Heart left ventricle (tissue), 16 donors: ENCODE measurements at regions not wholly inside any gene's neighbourhood (a gene's known extent, or its start where the extent isn't known, plus 50 kb on each side); places are given as distances from the start of the nearest gene placed in this dataset.

ENCODE experiments used
- ATAC-seq, 4 donors: fragments of 200-7000 bp; cut with Tn5 transposase; one replicate each; pipeline ENCODE4 v1.9.1; 2020 to 2022; ENCODE audit warnings: moderate library complexity in 4 of 4, mild to moderate bottlenecking in 3 of 4, moderate number of reproducible peaks in 1 of 4
- DNase-seq, 5 donors: peaks; one replicate each; pipeline ENCODE4 v3.0.0-alpha.2; 2020
- H3K27ac ChIP-seq, 12 donors: fragments of 200-600 bp; sonication (generic) in 4 of 12; one replicate each; pipeline versions ENCODE4 v1.5.0 to v1.8.0; 2016 to 2022; ENCODE audit warnings: mild to moderate bottlenecking in 2 of 12
- H3K27me3 ChIP-seq, 9 donors: fragments of 200-600 bp; sonication (generic) in 2 of 9; one replicate each; pipeline versions ENCODE4 v1.5.1 to v1.8.0; 2016 to 2022; ENCODE audit warnings: mild to moderate bottlenecking in 3 of 9
- H3K36me3 ChIP-seq, 9 donors: fragments of 200-600 bp; sonication (generic) in 2 of 9; one replicate each; pipeline versions ENCODE4 v1.5.0 to v1.8.0; 2018 to 2022; ENCODE audit warnings: mild to moderate bottlenecking in 2 of 9
- H3K4me1 ChIP-seq, 12 donors: fragments of 200-600 bp; sonication (generic) in 4 of 12; one replicate each; pipeline versions ENCODE4 v1.5.0 to v1.8.0; 2016 to 2022; ENCODE audit warnings: mild to moderate bottlenecking in 3 of 12
- H3K4me3 ChIP-seq, 12 donors: fragments of 200-600 bp; sonication (generic) in 4 of 12; one replicate each; pipeline versions ENCODE4 v1.5.0 to v1.8.0; 2017 to 2022; ENCODE audit warnings: mild to moderate bottlenecking in 9 of 12, moderate library complexity in 4 of 12
- H3K9me3 ChIP-seq, 12 donors: fragments of 200-600 bp; sonication (generic) in 4 of 12; one replicate each; pipeline versions ENCODE4 v1.5.0 to v1.8.0; 2016 to 2022; ENCODE audit warnings: mild to moderate bottlenecking in 1 of 12
- CTCF ChIP-seq, 12 donors: fragments of 200-600 bp; sonication (generic) in 4 of 12; IDR thresholded peaks; one replicate each; pipeline versions ENCODE4 v1.5.0 to v1.8.0; 2018 to 2022; ENCODE audit warnings: antibody characterized with exemption in 12 of 12, mild to moderate bottlenecking in 5 of 12
- POLR2A ChIP-seq, 2 donors: fragments of 450-650 bp; IDR thresholded peaks; one replicate each; pipeline ENCODE4 v1.6.1; 2017; ENCODE audit warnings: antibody characterized with exemption in 2 of 2, mild to moderate bottlenecking in 2 of 2, moderate library complexity in 2 of 2
- WGBS, 4 donors: extraction: QIAGEN DNeasy Blood & Tissue Kit in 2 of 4; methylation state at CpG; one replicate each; pipeline versions ENCODE4 v1.1.5 to v1.1.7; 2013 to 2018; 5-methylcytosine and 5-hydroxymethylcytosine counted together
- intact Hi-C, 10 donors: fragments of 100-400 bp; cut with DNase I; formaldehyde crosslinking; loops; one replicate each; pipeline versions ENCODE4 v1.11.1 to v1.14.2; 2022
- donor health status: ischemic (EF 13 %, LVEDD 7.1; RV severe dilation, severe dysfunction).
- donor health status: healthy with polysubstance abuse.
- donor health status: DM: no; HTN: yes; CAD: no.
- donor health status: DM: no; HTN: no; CAD: no.
- donor health status: ischemic (EF 25% LVEDD 6.9; RV normal size, moderate dysfunction).
- donor health status: ischemic (EF 25% LVEDD 5.7; RV mildly dilated, moderate dysfunction).
- donor health status: healthy.
- donor health status: DM: yes; HTN: yes; CAD: no.
- donor health status: ischemic (EF 35%, LVEDD 5.7; RV mildly dilated, moderate dysfunction).
- donor health status: nonischemic (EF 11% LVEDD 7.7; RV severe dilation, severe dysfunction).
- donor health status: DM: yes; HTN: yes; CAD: no.
- donor health status: PGD.
- donor health status: ischemic (EF 29% LVEDD 5.4; RV normal size, mild dysfunction).
- donor health status: nonischemic (EF 23%, LVEDD 6.1; RV moderate dilation, normal function).

GRCh38 chr21:24046829-24047443 is 1560.3 kb downstream of the MRPL39 start:
- no peak for DNase-seq

DNA sequence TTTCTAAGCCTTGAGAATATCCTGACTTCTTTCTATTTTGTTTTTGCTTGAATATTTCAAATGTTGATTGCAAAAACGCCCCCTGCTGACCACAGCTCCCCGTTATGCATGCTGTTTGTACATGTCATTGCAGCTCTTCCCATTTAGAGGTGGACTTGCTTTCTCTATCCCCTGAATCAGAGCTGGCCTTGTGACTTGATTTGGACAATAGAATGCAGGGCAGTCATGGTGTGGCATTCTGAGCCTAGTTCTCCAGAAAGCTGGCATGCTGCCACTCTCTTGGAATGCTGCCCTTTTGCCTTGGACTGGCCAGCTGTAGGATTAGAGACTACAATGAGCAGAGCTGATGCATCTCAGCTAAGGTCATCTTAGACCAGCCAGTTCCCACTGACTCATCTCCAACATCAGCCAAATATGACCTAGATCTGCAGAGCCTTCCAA is 1561.5 kb downstream of the MRPL39 start:
- peak; percentile 55 to 73 (median 67) for DNase-seq
- peaks cover 0 to 7% (median 0%) of the 10 kb centered on the region in 12 donors for H3K4me1 ChIP-seq
- ATAC-seq = peak; percentile 55 to 98 (median 88)
- intact Hi-C loops = no loop called here
- H3K27ac ChIP-seq = no peak overlapping the region
- H3K27me3 ChIP-seq = no peaks in the 10 kb centered on the region
- WGBS, 4 donors = 2 to 11% (median 7%) methylated on average over 2 of the region's 2 CpGs
- TF ChIP-seq CTCF (IDR thresholded peaks at IDR 0.05) = peak in 9 of 12 donors; percentile 12 to 50 (median 36)
- TF ChIP-seq POLR2A (IDR thresholded peaks at IDR 0.05) = no peak
- H3K36me3 ChIP-seq = no peaks in the 10 kb centered on the region
- H3K9me3 ChIP-seq = no peaks in the 10 kb centered on the region
- no peak overlapping the region for H3K4me3 ChIP-seq

More at GRCh38 chr21:24046829-24047443, 1560.3 kb downstream of the MRPL39 start:
- Histone ChIP-seq H3K4me1 (peaks cover 0 to 7% (median 0%) of the 10 kb centered on the region in 12 donors), H3K27me3 (no peaks in the 10 kb centered on the region), H3K36me3 (no peaks in the 10 kb centered on the region), H3K9me3 (no peaks in the 10 kb centered on the region), H3K4me3 (no peak overlapping the region), H3K27ac (no peak overlapping the region)
- TF ChIP-seq CTCF (IDR thresholded peaks at IDR 0.05) (no peak), POLR2A (IDR thresholded peaks at IDR 0.05) (no peak)
- intact Hi-C loops = no loop called here
- ATAC-seq = no peak
- WGBS, 4 donors = 78 to 83% (median 80%) methylated on average over 6 of the region's 6 CpGs

DNA sequence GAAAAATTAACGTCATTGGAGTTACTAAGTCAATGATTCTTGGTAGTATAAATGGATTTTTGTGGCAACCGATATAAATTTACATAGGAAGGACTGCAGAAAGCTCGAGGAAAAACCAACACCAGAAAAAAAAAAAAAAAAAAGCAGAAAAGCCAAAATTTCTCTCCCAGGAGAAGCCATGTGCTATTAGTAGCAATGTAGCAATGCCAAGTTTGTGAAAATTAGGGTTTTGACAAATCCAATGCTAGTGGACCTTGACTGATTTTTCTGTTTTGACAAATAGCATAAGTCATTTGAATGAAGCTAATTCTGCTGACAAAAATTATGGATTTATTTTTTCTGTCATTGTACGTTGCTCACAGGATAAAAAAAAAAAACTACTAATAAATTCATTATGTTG is 1561.9 kb downstream of the MRPL39 start:
- H3K4me1 ChIP-seq = peaks cover 0 to 7% (median 0%) of the 10 kb centered on the region in 12 donors
- 46 to 60% (median 54%) methylated on average over 4 of the region's 4 CpGs for WGBS, 4 donors
- H3K36me3 ChIP-seq = no peaks in the 10 kb centered on the region
- DNase-seq = no peak
- ATAC-seq = no peak
- TF ChIP-seq POLR2A (IDR thresholded peaks at IDR 0.05) (no peak), CTCF (IDR thresholded peaks at IDR 0.05) (no peak)
- H3K9me3 ChIP-seq = no peaks in the 10 kb centered on the region
- intact Hi-C loops = no loop called here
- no peak overlapping the region for H3K4me3 ChIP-seq
- no peaks in the 10 kb centered on the region for H3K27me3 ChIP-seq
- H3K27ac ChIP-seq = no peak overlapping the region

- H3K36me3 ChIP-seq = no peaks in the 10 kb centered on the region
- no peak for DNase-seq
- peaks cover 0 to 7% (median 0%) of the 10 kb centered on the region in 12 donors for H3K4me1 ChIP-seq
- H3K27ac ChIP-seq = no peak overlapping the region
- intact Hi-C loops = no loop called here
- no peaks in the 10 kb centered on the region for H3K27me3 ChIP-seq
- 74 to 80% (median 77%) methylated on average over 1 of the region's 1 CpG for WGBS, 4 donors
- no peaks in the 10 kb centered on the region for H3K9me3 ChIP-seq
- no peak overlapping the region for H3K4me3 ChIP-seq
- TF ChIP-seq POLR2A (IDR thresholded peaks at IDR 0.05) (no peak), CTCF (IDR thresholded peaks at IDR 0.05) (no peak)
- ATAC-seq = no peak
These were observed 1564.6 kb downstream of the MRPL39 start for GRCh38 chr21:24042687-24043086.
